GM06990 (cell line): ENCODE measurements at regions not wholly inside any gene's neighbourhood (a gene's known extent, or its start where the extent isn't known, plus 50 kb on each side); places are given as distances from the start of the nearest gene placed in this dataset.

ENCODE experiments used
- DNase-seq: peaks from one replicate; pipeline ENCODE4 v3.0.0-alpha.2; 2011; ENCODE audit not compliant: insufficient read length; ENCODE audit errors: extremely low read depth
- H3K27me3 ChIP-seq: replicated peaks from 2 replicates; pipeline ENCODE4 v1.6.0; 2011; ENCODE audit warnings: low read length; ENCODE audit not compliant: control insufficient read depth, insufficient read depth
- H3K36me3 ChIP-seq: 2 replicates; pipeline ENCODE4 v1.5.1; 2011; ENCODE audit warnings: low read length; ENCODE audit not compliant: control insufficient read depth, insufficient read depth
- H3K4me3 ChIP-seq: replicated peaks from 2 replicates; pipeline ENCODE4 v1.5.1; 2011; ENCODE audit warnings: low read depth, mild to moderate bottlenecking, control low read depth, low read length
- CTCF ChIP-seq: IDR thresholded peaks from 2 replicates; pipeline ENCODE4 v1.5.1; 2011; ENCODE audit warnings: low read length, control low read depth, mild to moderate bottlenecking, inconsistent platforms; ENCODE audit not compliant: insufficient read depth, poor library complexity, severe bottlenecking

GRCh38 chr13:99636728-99637353 lies 135.6 kb downstream of the TM9SF2 start:
- Histone ChIP-seq H3K27me3 (no peaks in the 10 kb centered on the region), H3K36me3 (no peaks in the 10 kb centered on the region), H3K4me3 (no peak overlapping the region)
- TF ChIP-seq CTCF = no peak
- DNase-seq = peak; percentile 33

- no peaks in the 10 kb centered on the region for H3K36me3 ChIP-seq
- no peak for TF ChIP-seq CTCF
- no peaks in the 10 kb centered on the region for H3K27me3 ChIP-seq
- DNase-seq = no peak
- H3K4me3 ChIP-seq = no peak overlapping the region
These were observed 135.0 kb downstream of the TM9SF2 start for GRCh38 chr13:99636306-99636705.

GRCh38 chr13:99634672-99635071 lies 133.4 kb downstream of the TM9SF2 start:
- DNase-seq = no peak
- TF ChIP-seq CTCF = no peak
- Histone ChIP-seq H3K4me3 (no peak overlapping the region), H3K27me3 (no peaks in the 10 kb centered on the region), H3K36me3 (no peaks in the 10 kb centered on the region)

GRCh38 chr13:99630269-99630898 lies 129.1 kb downstream of the TM9SF2 start:
- TF ChIP-seq CTCF = no peak
- DNase-seq = no peak
- Histone ChIP-seq H3K4me3 (no peak overlapping the region), H3K27me3 (no peaks in the 10 kb centered on the region), H3K36me3 (no peaks in the 10 kb centered on the region)

- Histone ChIP-seq H3K4me3 (no peak overlapping the region), H3K36me3 (no peaks in the 10 kb centered on the region), H3K27me3 (no peaks in the 10 kb centered on the region)
- no peak for TF ChIP-seq CTCF
- DNase-seq = no peak
These were observed 128.4 kb downstream of the TM9SF2 start for GRCh38 chr13:99629641-99630040.

- Histone ChIP-seq H3K4me3 (no peak overlapping the region), H3K36me3 (no peaks in the 10 kb centered on the region), H3K27me3 (no peaks in the 10 kb centered on the region)
- DNase-seq = no peak
- no peak for TF ChIP-seq CTCF
These were observed 127.2 kb downstream of the TM9SF2 start for GRCh38 chr13:99628442-99628841.
